Gastrocnemius medialis (tissue), 4 donors: ENCODE measurements at regions not wholly inside any gene's neighbourhood (a gene's known extent, or its start where the extent isn't known, plus 50 kb on each side); places are given as distances from the start of the nearest gene placed in this dataset.

Experiments
- ATAC-seq, 2 donors: fragments of 150-250 bp; one replicate each; pipeline ENCODE4 v1.9.1; 2016
- DNase-seq, 2 donors: peaks; one replicate each; pipeline ENCODE4 v3.0.0-alpha.2; 2019
- H3K27ac ChIP-seq, 4 donors: fragments of 200-600 bp; sonication (generic); 1 replicate in 1 of 4; 2 replicates in 3 of 4; pipeline ENCODE4 v1.5.1; 2016 to 2018; ENCODE audit warnings: mild to moderate bottlenecking in 2 of 4, moderate library complexity in 1 of 4
- H3K27me3 ChIP-seq, 3 donors: fragments of 200-600 bp; sonication (generic) in 2 of 3; 1 replicate in 1 of 3; 2 replicates in 2 of 3; pipeline versions ENCODE4 v1.5.1 to v1.6.0; 2016 to 2019; ENCODE audit warnings: mild to moderate bottlenecking in 1 of 3, moderate library complexity in 1 of 3
- H3K36me3 ChIP-seq, 2 donors: fragments of 200-600 bp; sonication (generic) in 1 of 2; one replicate each; pipeline ENCODE4 v1.5.1; 2017 to 2018
- H3K4me1 ChIP-seq, 2 donors: fragments of 200-600 bp; sonication (generic) in 1 of 2; one replicate each; pipeline ENCODE4 v1.5.1; 2016 to 2017; ENCODE audit warnings: mild to moderate bottlenecking in 2 of 2
- H3K4me3 ChIP-seq, 4 donors: fragments of 200-600 bp; sonication (generic) in 3 of 4; 1 replicate in 1 of 4; 2 replicates in 3 of 4; pipeline ENCODE4 v1.5.1; 2016 to 2019; ENCODE audit warnings: mild to moderate bottlenecking in 2 of 4
- H3K9me3 ChIP-seq, 3 donors: fragments of 200-600 bp; sonication (generic) in 2 of 3; 1 replicate in 1 of 3; 2 replicates in 2 of 3; pipeline ENCODE4 v1.5.1; 2016 to 2019
- POLR2A ChIP-seq, 2 donors: fragments of 450-650 bp; IDR thresholded peaks; one replicate each; pipeline ENCODE4 v1.6.1; 2017; ENCODE audit warnings: antibody characterized with exemption in 2 of 2, mild to moderate bottlenecking in 2 of 2, moderate library complexity in 2 of 2
- in situ Hi-C, 4 donors: fragments of 200-750 bp; cut with MboI; loops; one replicate each; pipeline versions ENCODE4 v1.15.0 to v1.8.0; 2017; ENCODE audit warnings: low sequenced_read_pairs in 4 of 4
- intact Hi-C: fragments of 100-400 bp; cut with DNase I; formaldehyde crosslinking; loops from one replicate; pipeline ENCODE4 v1.15.1; 2023; ENCODE audit warnings: low total_unique reads
- TF ChIP-seq, protein P1 (sequence below), 5 experiments: fragments of 450-650 bp in 3 of 5; fragments of 200-600 bp in 2 of 5; sonication (generic) in 2 of 5; IDR thresholded peaks in 4 of 5; conservative IDR thresholded peaks in 1 of 5; 1 replicate in 4 of 5; 2 replicates in 1 of 5; pipeline ENCODE4 v1.5.1; 2016 to 2019; ENCODE audit warnings: antibody characterized with exemption in 5 of 5, mild to moderate bottlenecking in 3 of 5, moderate library complexity in 3 of 5

DNA sequence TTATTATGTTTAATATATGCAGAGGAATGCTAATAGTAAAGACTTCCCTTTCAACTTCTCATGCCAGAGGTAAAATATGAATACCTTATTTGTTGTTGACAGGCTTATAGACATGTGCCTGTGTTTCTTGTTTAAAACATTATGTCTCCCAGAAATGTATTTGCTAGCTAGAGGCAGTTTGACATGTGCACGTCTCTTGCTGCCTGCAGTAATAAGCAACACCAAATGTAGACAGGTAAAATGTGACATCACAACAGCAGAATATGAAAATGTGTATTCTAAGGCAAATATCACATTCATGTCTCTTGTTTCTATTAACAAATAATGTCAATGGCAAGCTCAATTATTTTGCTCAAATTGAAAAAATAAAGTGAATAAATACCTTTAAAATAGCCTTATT lies 80.2 kb upstream of the NEGR1 start:
- H3K4me1 ChIP-seq: no peaks in the 10 kb centered on the region
- H3K4me3 ChIP-seq: no peak overlapping the region
- H3K27me3 ChIP-seq: no peaks in the 10 kb centered on the region
- no peak for DNase-seq
- TF ChIP-seq POLR2A (IDR thresholded peaks at IDR 0.05): no peak
- TF ChIP-seq, protein P1, sequence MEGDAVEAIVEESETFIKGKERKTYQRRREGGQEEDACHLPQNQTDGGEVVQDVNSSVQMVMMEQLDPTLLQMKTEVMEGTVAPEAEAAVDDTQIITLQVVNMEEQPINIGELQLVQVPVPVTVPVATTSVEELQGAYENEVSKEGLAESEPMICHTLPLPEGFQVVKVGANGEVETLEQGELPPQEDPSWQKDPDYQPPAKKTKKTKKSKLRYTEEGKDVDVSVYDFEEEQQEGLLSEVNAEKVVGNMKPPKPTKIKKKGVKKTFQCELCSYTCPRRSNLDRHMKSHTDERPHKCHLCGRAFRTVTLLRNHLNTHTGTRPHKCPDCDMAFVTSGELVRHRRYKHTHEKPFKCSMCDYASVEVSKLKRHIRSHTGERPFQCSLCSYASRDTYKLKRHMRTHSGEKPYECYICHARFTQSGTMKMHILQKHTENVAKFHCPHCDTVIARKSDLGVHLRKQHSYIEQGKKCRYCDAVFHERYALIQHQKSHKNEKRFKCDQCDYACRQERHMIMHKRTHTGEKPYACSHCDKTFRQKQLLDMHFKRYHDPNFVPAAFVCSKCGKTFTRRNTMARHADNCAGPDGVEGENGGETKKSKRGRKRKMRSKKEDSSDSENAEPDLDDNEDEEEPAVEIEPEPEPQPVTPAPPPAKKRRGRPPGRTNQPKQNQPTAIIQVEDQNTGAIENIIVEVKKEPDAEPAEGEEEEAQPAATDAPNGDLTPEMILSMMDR (IDR thresholded peaks at IDR 0.05 in 4 of 5, conservative IDR thresholded peaks at IDR 0.05 in 1 of 5): no peak
- ATAC-seq: no peak
- no peaks in the 10 kb centered on the region for H3K9me3 ChIP-seq
- intact Hi-C loops: no loop called here
- H3K27ac ChIP-seq: no peak overlapping the region
- in situ Hi-C loops: no loop called here
- no peaks in the 10 kb centered on the region for H3K36me3 ChIP-seq

DNA sequence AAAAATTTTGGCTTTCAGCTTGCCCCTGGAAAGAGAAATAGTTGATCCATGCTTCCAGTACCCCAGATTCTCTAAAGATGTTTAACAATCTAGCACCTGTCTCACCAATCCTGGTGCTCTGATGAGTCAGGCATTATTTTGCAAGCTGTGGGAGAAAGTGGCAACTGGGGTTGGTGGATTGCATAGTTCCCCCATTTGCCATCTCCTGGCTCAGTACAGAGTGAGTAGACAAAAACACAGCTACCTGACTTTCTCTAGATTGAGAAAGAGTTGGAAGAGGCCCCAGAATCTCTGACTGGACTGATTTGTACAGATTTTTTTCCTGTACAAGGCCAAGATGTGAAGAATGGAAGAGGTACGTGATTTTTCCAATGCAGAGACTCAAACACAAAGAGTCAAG lies 75.1 kb upstream of the NEGR1 start:
- Histone ChIP-seq H3K4me3 (no peak overlapping the region), H3K27me3 (no peaks in the 10 kb centered on the region), H3K36me3 (no peaks in the 10 kb centered on the region), H3K4me1 (no peaks in the 10 kb centered on the region), H3K9me3 (no peaks in the 10 kb centered on the region), H3K27ac (no peak overlapping the region)
- no peak for ATAC-seq
- in situ Hi-C loops: no loop called here
- no peak for DNase-seq
- no peak for TF ChIP-seq POLR2A (IDR thresholded peaks at IDR 0.05)
- TF ChIP-seq, protein P1 (IDR thresholded peaks at IDR 0.05 in 4 of 5, conservative IDR thresholded peaks at IDR 0.05 in 1 of 5): no peak
- intact Hi-C loops: no loop called here

DNA sequence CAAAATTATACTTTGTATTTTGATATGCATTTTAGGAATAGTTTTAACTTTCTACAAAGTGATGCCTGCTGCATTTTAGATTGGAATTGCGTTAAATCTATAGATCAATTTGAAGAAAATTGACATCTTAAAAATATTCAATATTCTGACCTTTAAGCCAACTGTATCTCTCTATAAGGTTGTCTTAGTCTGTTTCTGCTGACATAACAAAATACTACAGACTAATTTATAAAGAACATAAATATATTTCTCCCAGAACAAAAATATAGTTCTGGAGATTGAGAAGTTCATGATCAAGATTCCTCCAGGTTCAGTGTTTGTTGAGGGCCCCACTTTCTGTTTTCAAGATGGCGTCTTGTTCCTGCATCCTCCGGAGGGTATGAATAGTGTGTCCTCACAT lies 73.6 kb upstream of the NEGR1 start:
- H3K27me3 ChIP-seq: no peaks in the 10 kb centered on the region
- intact Hi-C loops: no loop called here
- H3K4me3 ChIP-seq: no peak overlapping the region
- H3K9me3 ChIP-seq: no peaks in the 10 kb centered on the region
- DNase-seq (no peak), ATAC-seq (no peak)
- TF ChIP-seq POLR2A (IDR thresholded peaks at IDR 0.05): no peak
- TF ChIP-seq, protein P1 (IDR thresholded peaks at IDR 0.05 in 4 of 5, conservative IDR thresholded peaks at IDR 0.05 in 1 of 5): no peak
- no peaks in the 10 kb centered on the region for H3K36me3 ChIP-seq
- no peaks in the 10 kb centered on the region for H3K4me1 ChIP-seq
- H3K27ac ChIP-seq: no peak overlapping the region
- in situ Hi-C loops: no loop called here

DNA sequence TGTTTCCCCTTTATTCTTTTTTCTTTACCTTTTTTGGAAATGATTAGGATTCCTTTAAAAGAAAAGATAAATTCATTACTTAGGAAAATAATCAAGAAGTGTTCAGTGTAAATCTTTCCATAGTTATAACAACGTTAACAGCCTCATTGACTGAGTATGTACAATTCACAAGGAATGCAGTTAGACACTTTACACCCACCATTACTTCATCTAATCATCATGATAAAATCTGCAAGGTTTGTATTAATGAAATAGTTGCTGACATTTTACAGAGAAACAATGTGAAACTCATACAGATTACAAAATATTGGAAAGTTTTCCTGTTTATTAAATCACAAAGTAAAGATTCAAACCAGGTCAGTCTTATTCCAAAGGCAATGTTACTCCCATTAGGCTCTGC lies 59.3 kb upstream of the NEGR1 start:
- in situ Hi-C loops (no loop called here), intact Hi-C loops (no loop called here)
- H3K4me1 ChIP-seq: no peaks in the 10 kb centered on the region
- no peak overlapping the region for H3K4me3 ChIP-seq
- TF ChIP-seq, protein P1 (IDR thresholded peaks at IDR 0.05 in 4 of 5, conservative IDR thresholded peaks at IDR 0.05 in 1 of 5): no peak
- no peak for TF ChIP-seq POLR2A (IDR thresholded peaks at IDR 0.05)
- no peaks in the 10 kb centered on the region for H3K36me3 ChIP-seq
- no peak for DNase-seq
- ATAC-seq: no peak
- no peaks in the 10 kb centered on the region for H3K9me3 ChIP-seq
- H3K27ac ChIP-seq: no peak overlapping the region
- H3K27me3 ChIP-seq: no peaks in the 10 kb centered on the region

DNA sequence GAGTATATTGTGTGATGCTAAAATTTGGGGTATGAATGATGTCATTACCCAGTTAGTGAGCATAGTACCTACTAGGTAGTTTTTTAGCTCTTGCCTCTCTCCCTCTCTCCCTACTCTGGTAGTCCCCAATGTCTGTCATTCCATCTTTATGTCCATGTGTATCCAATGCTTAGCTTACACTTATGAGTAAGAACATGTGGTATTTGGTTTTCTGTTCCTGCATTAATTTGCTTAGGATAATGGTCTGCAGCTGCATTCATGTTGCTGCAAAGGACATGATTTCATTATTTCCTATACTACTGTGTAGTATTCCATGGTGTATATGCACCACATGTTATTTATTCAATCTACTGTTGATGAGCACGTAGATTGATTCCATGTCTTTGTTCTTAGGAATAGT lies 54.4 kb upstream of the NEGR1 start:
- in situ Hi-C loops (no loop called here), intact Hi-C loops (no loop called here)
- ATAC-seq (no peak), DNase-seq (no peak)
- no peak overlapping the region for H3K27ac ChIP-seq
- no peaks in the 10 kb centered on the region for H3K9me3 ChIP-seq
- no peaks in the 10 kb centered on the region for H3K27me3 ChIP-seq
- no peak for TF ChIP-seq POLR2A (IDR thresholded peaks at IDR 0.05)
- TF ChIP-seq, protein P1 (IDR thresholded peaks at IDR 0.05 in 4 of 5, conservative IDR thresholded peaks at IDR 0.05 in 1 of 5): no peak
- H3K36me3 ChIP-seq: no peaks in the 10 kb centered on the region
- no peaks in the 10 kb centered on the region for H3K4me1 ChIP-seq
- H3K4me3 ChIP-seq: no peak overlapping the region
